HG02938 (cell line): ENCODE measurements at regions not wholly inside any gene's neighbourhood (a gene's known extent, or its start where the extent isn't known, plus 50 kb on each side); places are given as distances from the start of the nearest gene placed in this dataset.

ENCODE experiments used
- ATAC-seq: cut with Tn5 transposase; IDR thresholded peaks from one replicate; pipeline ENCODE4 v1.9.1; 2021; ENCODE audit warnings: mild to moderate bottlenecking, moderate library complexity; ENCODE audit not compliant: unreplicated experiment

- ATAC-seq, result no peak
Observed at GRCh38 chr13:106702505-106702904, 134.6 kb upstream of the ARGLU1 start.

- ATAC-seq, result no peak
Observed at GRCh38 chr13:106701771-106702341, 133.9 kb upstream of the ARGLU1 start.

- ATAC-seq, result no peak
Observed at GRCh38 chr13:106700439-106700838, 132.5 kb upstream of the ARGLU1 start.

- no peak for ATAC-seq
Observed at GRCh38 chr13:106700007-106700406, 132.1 kb upstream of the ARGLU1 start.

GRCh38 chr13:106699311-106699710 lies 131.4 kb upstream of the ARGLU1 start:
- no peak for ATAC-seq

- no peak for ATAC-seq
Observed at GRCh38 chr13:106696719-106697118, 128.8 kb upstream of the ARGLU1 start.

- no peak for ATAC-seq
Observed at GRCh38 chr13:106696140-106696539, 128.2 kb upstream of the ARGLU1 start.

- ATAC-seq, result no peak
Observed at GRCh38 chr13:106695139-106695538, 127.2 kb upstream of the ARGLU1 start.

- no peak for ATAC-seq
Observed at GRCh38 chr13:106691861-106692260, 123.9 kb upstream of the ARGLU1 start.

GRCh38 chr13:106691341-106691740 lies 123.4 kb upstream of the ARGLU1 start:
- ATAC-seq, result no peak

- no peak for ATAC-seq
Observed at GRCh38 chr13:106690779-106691178, 122.8 kb upstream of the ARGLU1 start.

- ATAC-seq, result no peak
Observed at GRCh38 chr13:106689906-106690305, 122.0 kb upstream of the ARGLU1 start.

- ATAC-seq, result no peak
Observed at GRCh38 chr13:106688940-106689339, 121.0 kb upstream of the ARGLU1 start.

GRCh38 chr13:106686163-106686562 lies 118.2 kb upstream of the ARGLU1 start:
- no peak for ATAC-seq

- ATAC-seq, result no peak
Observed at GRCh38 chr13:106685143-106685542, 117.2 kb upstream of the ARGLU1 start.

- no peak for ATAC-seq
Observed at GRCh38 chr13:106683918-106684317, 116.0 kb upstream of the ARGLU1 start.

- no peak for ATAC-seq
Observed at GRCh38 chr13:106683179-106683578, 115.2 kb upstream of the ARGLU1 start.

GRCh38 chr13:106681997-106682396 lies 114.1 kb upstream of the ARGLU1 start:
- ATAC-seq, result no peak

GRCh38 chr13:106681536-106681935 lies 113.6 kb upstream of the ARGLU1 start:
- ATAC-seq, result no peak

- ATAC-seq, result no peak
Observed at GRCh38 chr13:106680796-106681472, 113.0 kb upstream of the ARGLU1 start.

- no peak for ATAC-seq
Observed at GRCh38 chr13:106678646-106679418, 110.9 kb upstream of the ARGLU1 start.

- no peak for ATAC-seq
Observed at GRCh38 chr13:106675311-106675710, 107.4 kb upstream of the ARGLU1 start.
